GM12878 (cell line): ENCODE measurements at regions not wholly inside any gene's neighbourhood (a gene's known extent, or its start where the extent isn't known, plus 50 kb on each side); places are given as distances from the start of the nearest gene placed in this dataset.

Experiments used
- ATAC-seq: fragments of 200-7000 bp; cut with Tn5 transposase; 3 replicates; pipeline ENCODE4 v1.9.1; 2020; ENCODE audit warnings: mild to moderate bottlenecking, moderate library complexity
- BruUV-seq: library from RNA; stranded (reverse); fragments of 400-500 nt; replicated peaks from 2 replicates; lab custom pipeline; 2021; lab: Mats Ljungman, UMichigan
- CTCF ChIA-PET: fragments of 300-600 bp; sonication (Branson Sonifier 250); formaldehyde crosslinking; extraction: SDS; loops from one replicate; lab custom pipeline; 2021; ENCODE audit warnings: inconsistent platforms; lab: Yijun Ruan, JAX
- POLR2A ChIA-PET: fragments of 350-600 bp; formaldehyde crosslinking; extraction: SDS; loops from one replicate; lab custom pipeline; 2021; ENCODE audit warnings: inconsistent platforms; lab: Charles Lee
- RAD21 ChIA-PET: fragments of 300-600 bp; sonication (Branson Sonifier 250); formaldehyde crosslinking; loops from one replicate; lab custom pipeline; 2023; ENCODE audit warnings: antibody characterized with exemption; ENCODE audit not compliant: unreplicated experiment; lab: Charles Lee
- SMC1A ChIA-PET: fragments of 300-600 bp; sonication (Branson Sonifier 250); formaldehyde crosslinking; loops from one replicate; lab custom pipeline; 2023; ENCODE audit not compliant: unreplicated experiment, uncharacterized antibody; lab: Charles Lee
- DNase-seq: peaks from one replicate; pipeline ENCODE4 v3.0.0-alpha.2; 2011; ENCODE audit warnings: low read depth, low spot score
- FAIRE-seq: peaks from 3 replicates; lab custom pipeline; 2011; peaks lifted over from hg19 to GRCh38; lab: Jason Lieb, UNC
- H2AFZ ChIP-seq: 2 replicates; pipeline ENCODE4 v1.6.0; 2011; ENCODE audit warnings: low read depth, low read length, control low read depth; ENCODE audit not compliant: control insufficient read depth
- H3K27ac ChIP-seq: 2 replicates; pipeline ENCODE4 v1.5.1; 2011; ENCODE audit warnings: control low read depth; ENCODE audit not compliant: control insufficient read depth, insufficient read depth
- H3K27me3 ChIP-seq, 2 experiments: replicated peaks in 1 of 2; 2 replicates each; pipeline versions ENCODE4 v1.6.0 to v1.6.1; 2011; ENCODE audit warnings: low read length in 1 of 2; ENCODE audit not compliant: control insufficient read depth in 2 of 2, insufficient read depth in 2 of 2
- H3K36me3 ChIP-seq, 2 experiments: 2 replicates each; pipeline ENCODE4 v1.5.1; 2011; ENCODE audit warnings: low read length in 1 of 2; ENCODE audit not compliant: control insufficient read depth in 2 of 2, insufficient read depth in 2 of 2
- H3K4me1 ChIP-seq: 2 replicates; pipeline ENCODE4 v1.6.1; 2011; ENCODE audit warnings: mild to moderate bottlenecking, low read length, moderate library complexity, mixed read lengths; ENCODE audit not compliant: control insufficient read depth, insufficient read depth
- H3K4me2 ChIP-seq: 2 replicates; pipeline ENCODE4 v1.6.0; 2011; ENCODE audit warnings: control low read depth; ENCODE audit not compliant: control insufficient read depth, insufficient read depth
- H3K4me3 ChIP-seq: fragments of 200-600 bp; sonication (generic); 2 replicates; pipeline ENCODE4 v1.5.1; 2016
- H3K79me2 ChIP-seq: 2 replicates; pipeline ENCODE4 v1.6.0; 2011; ENCODE audit warnings: low read length; ENCODE audit not compliant: control insufficient read depth, insufficient read depth
- H3K9ac ChIP-seq: 2 replicates; pipeline ENCODE4 v1.8.0; 2011; ENCODE audit warnings: low read length, control low read depth, mixed read lengths; ENCODE audit not compliant: control insufficient read depth, insufficient read depth
- H3K9me3 ChIP-seq: replicated peaks from 3 replicates; pipeline ENCODE4 v1.5.1; 2011; ENCODE audit warnings: mild to moderate bottlenecking, low read length; ENCODE audit not compliant: control insufficient read depth, insufficient read depth
- H4K20me1 ChIP-seq: 2 replicates; pipeline ENCODE4 v1.6.0; 2011; ENCODE audit not compliant: control insufficient read depth, insufficient read depth
- IRF4 ChIP-seq: IDR thresholded peaks from 2 replicates; pipeline ENCODE4 v1.6.1; 2011; ENCODE audit warnings: low read depth, low read length
- MEF2A ChIP-seq: IDR thresholded peaks from 2 replicates; pipeline ENCODE4 v1.6.1; 2011; ENCODE audit warnings: low read depth, mild to moderate bottlenecking, low read length, moderate library complexity; ENCODE audit not compliant: insufficient read depth
- NBN ChIP-seq: fragments of 450-650 bp; IDR thresholded peaks from 2 replicates; pipeline ENCODE4 v1.6.1; 2016
- PML ChIP-seq: IDR thresholded peaks from 2 replicates; pipeline ENCODE4 v1.6.1; 2012; ENCODE audit warnings: low read length, inconsistent platforms
- RFX5 ChIP-seq: IDR thresholded peaks from 2 replicates; pipeline ENCODE4 v1.6.1; 2011; ENCODE audit warnings: low read depth, low read length, improper control_type of control experiment
- SMAD5 ChIP-seq: IDR thresholded peaks from 2 replicates; pipeline ENCODE4 v1.6.1; 2016; ENCODE audit warnings: antibody characterized with exemption, low read depth
- TCF12 ChIP-seq: IDR thresholded peaks from 2 replicates; pipeline ENCODE4 v1.6.1; 2011; ENCODE audit warnings: low read depth, mild to moderate bottlenecking, low read length
- WRNIP1 ChIP-seq: IDR thresholded peaks from 2 replicates; pipeline ENCODE4 v1.6.1; 2011; ENCODE audit warnings: low read depth, low read length, improper control_type of control experiment, borderline replicate concordance
- ZNF24 ChIP-seq: fragments of 450-650 bp; IDR thresholded peaks from 2 replicates; pipeline ENCODE4 v1.6.1; 2017; ENCODE audit warnings: antibody characterized with exemption, mild to moderate bottlenecking
- ZZZ3 ChIP-seq: IDR thresholded peaks from 2 replicates; pipeline ENCODE4 v1.6.1; 2011; ENCODE audit warnings: low read depth; ENCODE audit not compliant: control insufficient read depth, insufficient read length
- WGBS: methylation state at CpG from one replicate; pipeline ENCODE4 v1.1.6; 2016; ENCODE audit warnings: low lambda C conversion rate; ENCODE audit not compliant: insufficient replicate concordance, insufficient coverage; ENCODE audit errors: missing lambda C conversion rate; 5-methylcytosine and 5-hydroxymethylcytosine counted together
- in situ Hi-C: fragments of 300-500 bp; cut with MboI; formaldehyde crosslinking; loops from 9 replicates; pipeline ENCODE4 v1.14.3; 2018; ENCODE audit warnings: mixed read lengths
- intact Hi-C: fragments of 100-400 bp; cut with micrococcal nuclease; formaldehyde crosslinking; loops from one replicate; pipeline ENCODE4 v1.14.2; 2022; ENCODE audit not compliant: unreplicated experiment

GRCh38 chr7:20474249-20474648, 141.2 kb upstream of the ABCB5 start:
- no peaks in the 10 kb centered on the region for H3K27me3 ChIP-seq
- intact Hi-C loops = no loop called here
- no peak overlapping the region for H3K9ac ChIP-seq
- H4K20me1 ChIP-seq = no peaks in the 10 kb centered on the region
- no peaks in the 10 kb centered on the region for H3K36me3 ChIP-seq
- no peak overlapping the region for H2AFZ ChIP-seq
- CTCF ChIA-PET = no interaction called here
- WGBS = 7% methylated on average over 2 of the region's 2 CpGs
- no TSS peak for BruUV-seq
- DNase-seq = no peak
- in situ Hi-C loops = no loop called here
- SMC1A ChIA-PET = interaction anchor here (0.6 kb wide), 1 partner anchor 11 kb away, joined by 3 read pairs; no protein-coding TSS in a partner anchor
- RAD21 ChIA-PET = no interaction called here
- no peaks in the 10 kb centered on the region for H3K4me1 ChIP-seq
- no peak for TF ChIP-seq IRF4
- no peak for TF ChIP-seq ZNF24
- TF ChIP-seq RFX5 = no peak
- TF ChIP-seq SMAD5 = no peak
- TF ChIP-seq ZZZ3 = no peak
- TF ChIP-seq WRNIP1 = no peak
- no peak for TF ChIP-seq PML
- TF ChIP-seq NBN = no peak
- TF ChIP-seq TCF12 = no peak
- H3K79me2 ChIP-seq = no peaks in the 10 kb centered on the region
- no peak for ATAC-seq
- no peak overlapping the region for H3K4me2 ChIP-seq
- no peak overlapping the region for H3K27ac ChIP-seq
- POLR2A ChIA-PET = no interaction called here
- FAIRE-seq = no peak
- no peaks in the 10 kb centered on the region for H3K9me3 ChIP-seq
- H3K4me3 ChIP-seq = no peak overlapping the region

- H3K27me3 ChIP-seq = no peaks in the 10 kb centered on the region
- no peak overlapping the region for H2AFZ ChIP-seq
- SMC1A ChIA-PET = no interaction called here
- no peak for FAIRE-seq
- no peak for DNase-seq
- TF ChIP-seq MEF2A = no peak
- TF ChIP-seq, all 136 proteins: peak for 0
- intact Hi-C loops = no loop called here
- ChIA-PET RAD21 (no interaction called here), CTCF (no interaction called here), POLR2A (interaction anchor here (0.5 kb wide), 1 partner anchor 315 kb away, joined by 3 read pairs; no protein-coding TSS in a partner anchor)
- Histone ChIP-seq H3K9me3 (no peaks in the 10 kb centered on the region), H3K4me3 (no peak overlapping the region), H3K4me2 (no peak overlapping the region), H3K36me3 (no peaks in the 10 kb centered on the region), H3K9ac (no peak overlapping the region), H4K20me1 (no peaks in the 10 kb centered on the region), H3K79me2 (no peaks in the 10 kb centered on the region), H3K27ac (no peak overlapping the region), H3K4me1 (no peaks in the 10 kb centered on the region)
- no peak for ATAC-seq
- no TSS peak for BruUV-seq
- in situ Hi-C loops = no loop called here
Measured at GRCh38 chr7:20475756-20476155, 139.7 kb upstream of the ABCB5 start.
